ENCODE measurements at regions not wholly inside any gene's neighbourhood (a gene's known extent, or its start where the extent isn't known, plus 50 kb on each side); places are given as distances from the start of the nearest gene placed in this dataset.

DNA sequence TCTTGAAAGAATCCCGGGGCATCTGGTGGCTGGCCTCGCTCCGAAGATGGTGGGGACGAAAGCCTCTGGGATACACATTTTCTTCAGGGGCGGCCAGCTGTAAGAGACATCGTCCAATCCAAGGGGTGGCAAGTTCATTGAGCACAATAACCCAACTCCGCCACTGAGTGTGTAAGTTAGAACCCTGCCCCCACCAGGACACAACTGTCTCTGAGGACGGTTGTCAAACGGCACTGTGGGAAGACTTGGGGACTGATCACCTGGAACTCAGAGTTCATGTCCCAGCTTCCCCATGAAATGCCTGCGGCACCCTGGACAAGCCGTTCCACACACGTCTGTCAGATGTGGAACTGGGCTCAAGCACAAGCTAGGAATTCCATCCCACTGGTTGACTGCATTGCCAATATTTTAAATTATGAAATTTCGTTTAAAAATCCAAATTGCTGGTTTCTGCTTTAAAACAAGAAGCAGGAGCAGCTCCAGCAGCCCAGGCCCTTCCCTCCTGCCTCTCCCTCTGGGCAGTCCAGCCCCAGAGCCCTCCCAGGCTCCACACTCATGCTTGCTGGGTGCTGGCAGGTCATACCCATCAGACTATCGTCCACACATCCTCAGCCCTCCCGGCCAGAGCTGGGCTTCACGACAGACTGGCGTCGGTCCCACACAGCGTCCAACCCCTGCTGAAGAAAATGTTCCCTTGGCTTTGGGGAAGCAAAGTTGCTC lies 80.9 kb upstream of the AFDN start:
- Histone ChIP-seq H3K36me3 (ENCODE audit: control insufficient read depth, insufficient read depth, low read length) (no peaks in the 10 kb centered on the region), H3K4me3 (replicated peaks in 1 of 4; ENCODE audit: control extremely low read depth in 1 of 4, insufficient read depth in 1 of 4, low read depth in 3 of 4, low read length in 4 of 4) (no peak overlapping the region), H3K4me1 (ENCODE audit: control insufficient read depth, extremely low read depth, insufficient read depth, low read length) (no peaks in the 10 kb centered on the region), H3K27me3 (ENCODE audit: control insufficient read depth, insufficient read depth, low read length) (no peaks in the 10 kb centered on the region), H3K4me2 (ENCODE audit: extremely low read depth, insufficient read depth, low read length) (no peak overlapping the region), H2AFZ (ENCODE audit: low read length) (no peak overlapping the region), H4K20me1 (ENCODE audit: control insufficient read depth, extremely low read depth, insufficient read depth, low read length) (no peaks in the 10 kb centered on the region), H3K27ac (ENCODE audit: insufficient read depth, low read length) (no peak overlapping the region), H3K9me3 (ENCODE audit: control insufficient read depth, insufficient read depth, low read depth, low read length) (no peaks in the 10 kb centered on the region), H3K79me2 (ENCODE audit: control insufficient read depth, insufficient read depth, low read length) (no peaks in the 10 kb centered on the region), H3K9ac (ENCODE audit: insufficient read depth, low read length) (no peak overlapping the region)
- TF ChIP-seq, protein P1, sequence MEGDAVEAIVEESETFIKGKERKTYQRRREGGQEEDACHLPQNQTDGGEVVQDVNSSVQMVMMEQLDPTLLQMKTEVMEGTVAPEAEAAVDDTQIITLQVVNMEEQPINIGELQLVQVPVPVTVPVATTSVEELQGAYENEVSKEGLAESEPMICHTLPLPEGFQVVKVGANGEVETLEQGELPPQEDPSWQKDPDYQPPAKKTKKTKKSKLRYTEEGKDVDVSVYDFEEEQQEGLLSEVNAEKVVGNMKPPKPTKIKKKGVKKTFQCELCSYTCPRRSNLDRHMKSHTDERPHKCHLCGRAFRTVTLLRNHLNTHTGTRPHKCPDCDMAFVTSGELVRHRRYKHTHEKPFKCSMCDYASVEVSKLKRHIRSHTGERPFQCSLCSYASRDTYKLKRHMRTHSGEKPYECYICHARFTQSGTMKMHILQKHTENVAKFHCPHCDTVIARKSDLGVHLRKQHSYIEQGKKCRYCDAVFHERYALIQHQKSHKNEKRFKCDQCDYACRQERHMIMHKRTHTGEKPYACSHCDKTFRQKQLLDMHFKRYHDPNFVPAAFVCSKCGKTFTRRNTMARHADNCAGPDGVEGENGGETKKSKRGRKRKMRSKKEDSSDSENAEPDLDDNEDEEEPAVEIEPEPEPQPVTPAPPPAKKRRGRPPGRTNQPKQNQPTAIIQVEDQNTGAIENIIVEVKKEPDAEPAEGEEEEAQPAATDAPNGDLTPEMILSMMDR (conservative IDR thresholded peaks at IDR 0.05 in 1 of 2, IDR thresholded peaks at IDR 0.05 in 1 of 2; ENCODE audit: low read depth in 1 of 2, low read length in 2 of 2): no peak
- TF ChIP-seq EZH2 (IDR thresholded peaks at IDR 0.05; ENCODE audit: low read length, missing control alignments): no peak
- DNase-seq (ENCODE audit: low read depth in 2 of 2): no peak

DNA sequence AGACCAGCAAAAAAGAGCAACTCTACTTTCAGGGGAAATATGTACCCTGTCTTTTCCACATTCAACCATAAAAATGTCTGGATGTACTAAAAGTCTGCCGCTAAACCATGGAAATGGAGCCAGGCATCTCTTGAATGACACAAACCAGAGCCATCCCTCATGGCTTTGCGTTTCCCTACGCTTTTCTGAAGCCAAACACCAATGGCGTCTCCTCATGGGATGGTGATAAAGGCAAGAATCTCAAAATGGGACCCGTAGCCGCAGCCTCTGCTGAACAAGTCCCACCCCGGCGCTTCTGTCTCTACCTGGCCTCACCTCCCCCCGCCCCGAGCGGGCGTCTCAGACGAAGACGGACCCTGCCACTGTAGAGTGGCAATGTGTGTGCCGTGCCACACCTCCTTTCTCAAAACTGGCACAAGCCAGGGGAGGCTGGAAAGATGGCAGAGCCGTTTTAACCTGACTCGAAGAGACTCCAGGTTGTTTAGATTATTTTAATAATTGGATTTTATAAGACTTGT lies 80.3 kb upstream of the AFDN start:
- Histone ChIP-seq H3K79me2 (ENCODE audit: control insufficient read depth, insufficient read depth, low read length) (no peaks in the 10 kb centered on the region), H3K4me2 (ENCODE audit: extremely low read depth, insufficient read depth, low read length) (no peak overlapping the region), H3K36me3 (ENCODE audit: control insufficient read depth, insufficient read depth, low read length) (no peaks in the 10 kb centered on the region), H3K4me3 (replicated peaks in 1 of 4; ENCODE audit: control extremely low read depth in 1 of 4, insufficient read depth in 1 of 4, low read depth in 3 of 4, low read length in 4 of 4) (no peak overlapping the region), H3K4me1 (ENCODE audit: control insufficient read depth, extremely low read depth, insufficient read depth, low read length) (no peaks in the 10 kb centered on the region), H2AFZ (ENCODE audit: low read length) (no peak overlapping the region), H3K27me3 (ENCODE audit: control insufficient read depth, insufficient read depth, low read length) (no peaks in the 10 kb centered on the region), H3K9me3 (ENCODE audit: control insufficient read depth, insufficient read depth, low read depth, low read length) (no peaks in the 10 kb centered on the region), H3K9ac (ENCODE audit: insufficient read depth, low read length) (no peak overlapping the region), H4K20me1 (ENCODE audit: control insufficient read depth, extremely low read depth, insufficient read depth, low read length) (no peaks in the 10 kb centered on the region), H3K27ac (ENCODE audit: insufficient read depth, low read length) (no peak overlapping the region)
- no peak for DNase-seq (ENCODE audit: low read depth in 2 of 2)
- TF ChIP-seq, protein P1 (conservative IDR thresholded peaks at IDR 0.05 in 1 of 2, IDR thresholded peaks at IDR 0.05 in 1 of 2; ENCODE audit: low read depth in 1 of 2, low read length in 2 of 2): no peak
- no peak for TF ChIP-seq EZH2 (IDR thresholded peaks at IDR 0.05; ENCODE audit: low read length, missing control alignments)

DNA sequence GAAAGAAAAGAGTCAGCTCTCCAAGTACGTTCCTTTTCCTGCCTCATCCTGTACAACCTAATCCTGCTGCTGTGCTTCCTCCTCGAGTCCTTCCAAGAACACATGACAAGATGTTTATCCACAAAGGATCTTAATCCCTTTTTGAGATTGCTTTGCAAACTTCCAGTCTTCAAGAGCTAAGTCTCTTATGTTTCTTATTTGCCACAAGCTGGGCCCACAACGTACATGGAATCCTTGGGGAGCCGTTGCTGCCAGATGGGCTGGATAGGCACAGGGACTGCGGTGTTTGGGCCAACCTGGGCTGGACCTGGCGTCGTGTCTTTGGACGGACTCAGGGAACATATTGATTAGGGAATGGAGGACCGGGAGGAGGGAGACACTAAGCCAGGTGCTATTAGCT lies 79.7 kb upstream of the AFDN start:
- H3K36me3 ChIP-seq (ENCODE audit: control insufficient read depth, insufficient read depth, low read length): no peaks in the 10 kb centered on the region
- no peaks in the 10 kb centered on the region for H3K4me1 ChIP-seq (ENCODE audit: control insufficient read depth, extremely low read depth, insufficient read depth, low read length)
- H3K79me2 ChIP-seq (ENCODE audit: control insufficient read depth, insufficient read depth, low read length): no peaks in the 10 kb centered on the region
- TF ChIP-seq EZH2 (IDR thresholded peaks at IDR 0.05; ENCODE audit: low read length, missing control alignments): no peak
- TF ChIP-seq, protein P1 (conservative IDR thresholded peaks at IDR 0.05 in 1 of 2, IDR thresholded peaks at IDR 0.05 in 1 of 2; ENCODE audit: low read depth in 1 of 2, low read length in 2 of 2): no peak
- no peak for DNase-seq (ENCODE audit: low read depth in 2 of 2)
- H3K27me3 ChIP-seq (ENCODE audit: control insufficient read depth, insufficient read depth, low read length): no peaks in the 10 kb centered on the region
- no peak overlapping the region for H3K4me2 ChIP-seq (ENCODE audit: extremely low read depth, insufficient read depth, low read length)
- no peak overlapping the region for H3K27ac ChIP-seq (ENCODE audit: insufficient read depth, low read length)
- no peak overlapping the region for H3K4me3 ChIP-seq (replicated peaks in 1 of 4; ENCODE audit: control extremely low read depth in 1 of 4, insufficient read depth in 1 of 4, low read depth in 3 of 4, low read length in 4 of 4)
- no peak overlapping the region for H3K9ac ChIP-seq (ENCODE audit: insufficient read depth, low read length)
- no peaks in the 10 kb centered on the region for H4K20me1 ChIP-seq (ENCODE audit: control insufficient read depth, extremely low read depth, insufficient read depth, low read length)
- no peak overlapping the region for H2AFZ ChIP-seq (ENCODE audit: low read length)
- no peaks in the 10 kb centered on the region for H3K9me3 ChIP-seq (ENCODE audit: control insufficient read depth, insufficient read depth, low read depth, low read length)

Data from fibroblast of lung (primary cell).